Panc1 (cell line): ENCODE measurements at regions not wholly inside any gene's neighbourhood (a gene's known extent, or its start where the extent isn't known, plus 50 kb on each side); places are given as distances from the start of the nearest gene placed in this dataset.

ENCODE experiments used
- ATAC-seq: fragments of 200-7000 bp; cut with Tn5 transposase; 2 replicates; pipeline ENCODE4 v1.9.1; 2020; ENCODE audit warnings: mild to moderate bottlenecking, moderate library complexity
- BruUV-seq: library from RNA; stranded (reverse); fragments of 400-500 nt; replicated peaks from 2 replicates; lab custom pipeline; 2021; lab: Mats Ljungman, UMichigan
- CTCF ChIA-PET: fragments of 300-600 bp; sonication (Branson Sonifier 250); formaldehyde crosslinking; loops from one replicate; lab custom pipeline; 2022; ENCODE audit warnings: antibody characterized with exemption; lab: Charles Lee
- POLR2A ChIA-PET: fragments of 300-600 bp; sonication (Branson Sonifier 250); formaldehyde crosslinking; loops from one replicate; lab custom pipeline; 2022; ENCODE audit warnings: antibody characterized with exemption; lab: Charles Lee
- DNase-seq: peaks from one replicate; pipeline ENCODE4 v3.0.0-alpha.2; 2010; ENCODE audit warnings: low read depth, low spot score
- H3K27ac ChIP-seq: 2 replicates; pipeline ENCODE4 v1.5.1; 2011; ENCODE audit warnings: mild to moderate bottlenecking, low read length, inconsistent platforms
- H3K27me3 ChIP-seq: fragments of 200-500 bp; sonication (Bioruptor generic); 2 replicates; pipeline ENCODE4 v1.6.0; 2014; ENCODE audit warnings: low read length, inconsistent platforms; ENCODE audit not compliant: control insufficient read depth, insufficient read depth
- H3K36me3 ChIP-seq: fragments of 200-500 bp; sonication (Bioruptor generic); 2 replicates; pipeline ENCODE4 v1.5.1; 2014; ENCODE audit warnings: inconsistent platforms, mild to moderate bottlenecking, low read length, moderate library complexity; ENCODE audit not compliant: control insufficient read depth, insufficient read depth
- H3K4me1 ChIP-seq: 2 replicates; pipeline ENCODE4 v1.5.1; 2011; ENCODE audit warnings: inconsistent platforms, mild to moderate bottlenecking, low read length, moderate library complexity; ENCODE audit not compliant: control insufficient read depth, insufficient read depth
- H3K4me3 ChIP-seq, 2 experiments: 2 replicates each; pipeline ENCODE4 v1.5.1; 2011 to 2012; ENCODE audit warnings: low read depth in 2 of 2, low read length in 2 of 2, mild to moderate bottlenecking in 2 of 2, inconsistent platforms in 1 of 2, moderate library complexity in 1 of 2
- H3K9me3 ChIP-seq: fragments of 200-500 bp; sonication (Bioruptor generic); 2 replicates; pipeline ENCODE4 v1.5.1; 2014; ENCODE audit warnings: low read depth, mild to moderate bottlenecking, inconsistent platforms, low read length, moderate library complexity; ENCODE audit not compliant: control insufficient read depth, insufficient read depth
- CTCF ChIP-seq: fragments of 450-650 bp; IDR thresholded peaks from 2 replicates; pipeline ENCODE4 v1.5.1; 2017; ENCODE audit warnings: mild to moderate bottlenecking
- POLR2AphosphoS5 ChIP-seq: IDR thresholded peaks from 2 replicates; pipeline ENCODE4 v1.6.1; 2012; ENCODE audit warnings: mild to moderate bottlenecking, low read depth, low read length, moderate library complexity
- REST ChIP-seq, 2 experiments: IDR thresholded peaks; 2 replicates each; pipeline ENCODE4 v1.6.1; 2011 to 2012; ENCODE audit warnings: low read depth in 2 of 2, control low read depth in 1 of 2, low read length in 1 of 2, mild to moderate bottlenecking in 1 of 2, moderate library complexity in 1 of 2; ENCODE audit not compliant: insufficient read depth in 1 of 2
- SIN3A ChIP-seq: IDR thresholded peaks from 2 replicates; pipeline ENCODE4 v1.6.1; 2012; ENCODE audit warnings: low read depth, mild to moderate bottlenecking, low read length, moderate library complexity, borderline replicate concordance; ENCODE audit not compliant: insufficient read depth
- TCF7L2 ChIP-seq: IDR thresholded peaks from 2 replicates; pipeline ENCODE4 v1.6.1; 2011; ENCODE audit warnings: mild to moderate bottlenecking, low read depth, low read length, inconsistent platforms
- in situ Hi-C: cut with HindIII; loops from 2 replicates; pipeline ENCODE4 v1.10.0; 2016; ENCODE audit warnings: low sequenced_read_pairs, low pct_unique_long_range_greater_than_20kb
- intact Hi-C: fragments of 100-400 bp; cut with micrococcal nuclease; formaldehyde crosslinking; loops from one replicate; pipeline ENCODE4 v1.10.0; 2022; ENCODE audit not compliant: unreplicated experiment

GRCh38 chr2:54382601-54383000 lies 73.5 kb upstream of the SPTBN1 start:
- CTCF ChIA-PET: no interaction called here

GRCh38 chr2:54384301-54385203 lies 71.6 kb upstream of the SPTBN1 start:
- ChIA-PET POLR2A (interaction anchor here (0.6 kb wide), 1 partner anchor 154 kb away, joined by 3 read pairs; no protein-coding TSS in a partner anchor), CTCF (no interaction called here)
- Histone ChIP-seq H3K4me3 (no peak overlapping the region), H3K27me3 (no peaks in the 10 kb centered on the region), H3K9me3 (no peaks in the 10 kb centered on the region), H3K36me3 (no peaks in the 10 kb centered on the region), H3K4me1 (no peaks in the 10 kb centered on the region), H3K27ac (no peak overlapping the region)
- in situ Hi-C loops: no loop called here
- TF ChIP-seq CTCF: no peak
- TF ChIP-seq REST (IDR thresholded peaks at IDR 0.05; ENCODE audit: insufficient read depth in 1 of 2, low read depth in 2 of 2, low read length in 1 of 2): no peak
- TF ChIP-seq TCF7L2: no peak
- no peak for TF ChIP-seq SIN3A
- TF ChIP-seq POLR2AphosphoS5: no peak
- ATAC-seq: no peak
- no TSS peak for BruUV-seq
- intact Hi-C loops: no loop called here
- no peak for DNase-seq

More at GRCh38 chr2:54382601-54383000, 73.5 kb upstream of the SPTBN1 start:
- no peak overlapping the region for H3K27ac ChIP-seq
- POLR2A ChIA-PET: no interaction called here
- H3K36me3 ChIP-seq: no peaks in the 10 kb centered on the region
- intact Hi-C loops (no loop called here), in situ Hi-C loops (no loop called here)
- H3K27me3 ChIP-seq: peaks cover 6% of the 10 kb centered on the region; the same call in 1 of the 2 replicates
- TF ChIP-seq SIN3A (no peak), TCF7L2 (no peak), POLR2AphosphoS5 (no peak), REST (IDR thresholded peaks at IDR 0.05; ENCODE audit: insufficient read depth in 1 of 2, low read depth in 2 of 2, low read length in 1 of 2) (no peak)
- no peaks in the 10 kb centered on the region for H3K9me3 ChIP-seq
- no peak overlapping the region for H3K4me3 ChIP-seq
- ATAC-seq (no peak), DNase-seq (no peak)
- no peaks in the 10 kb centered on the region for H3K4me1 ChIP-seq
- no TSS peak for BruUV-seq
